WTC11 (cell line): ENCODE measurements at regions not wholly inside any gene's neighbourhood (a gene's known extent, or its start where the extent isn't known, plus 50 kb on each side); places are given as distances from the start of the nearest gene placed in this dataset.

Source experiments
- ATAC-seq: fragments of 200-7000 bp; cut with Tn5 transposase; 2 replicates; pipeline ENCODE4 v1.10.0; 2021; ENCODE audit warnings: mild to moderate bottlenecking, moderate library complexity
- CTCF ChIA-PET: fragments of 300-600 bp; sonication (Branson Sonifier 250); formaldehyde crosslinking; loops from one replicate; lab custom pipeline; 2021; ENCODE audit warnings: antibody characterized with exemption; lab: Charles Lee
- POLR2A ChIA-PET: fragments of 350-600 bp; sonication (Branson Sonifier 250); formaldehyde crosslinking; loops from one replicate; lab custom pipeline; 2021; ENCODE audit warnings: antibody characterized with exemption; lab: Charles Lee
- DNase-seq: peaks from one replicate; pipeline ENCODE4 v3.0.0; 2021; ENCODE audit warnings: low spot score
- H3K27ac Mint-ChIP-seq: 2 replicates; pipeline ENCODE4 v1.8.0; 2021; ENCODE audit warnings: mixed read lengths
- H3K27me3 Mint-ChIP-seq: 2 replicates; pipeline ENCODE4 v1.8.0; 2021; ENCODE audit warnings: low read depth, mild to moderate bottlenecking, moderate library complexity, mixed read lengths
- H3K36me3 Mint-ChIP-seq: 2 replicates; pipeline ENCODE4 v1.8.0; 2021; ENCODE audit warnings: mixed read lengths
- H3K4me1 Mint-ChIP-seq: 2 replicates; pipeline ENCODE4 v1.8.0; 2022; ENCODE audit warnings: mixed read lengths
- H3K4me3 Mint-ChIP-seq: 2 replicates; pipeline ENCODE4 v1.8.0; 2021; ENCODE audit warnings: mild to moderate bottlenecking, moderate library complexity, mixed read lengths
- H3K9me3 Mint-ChIP-seq: 2 replicates; pipeline ENCODE4 v1.8.0; 2021; ENCODE audit warnings: mixed read lengths
- E2F4 ChIP-seq: sonication (generic); formaldehyde crosslinking; IDR thresholded peaks from 2 replicates; pipeline ENCODE4 v1.8.1; 2022; ENCODE audit warnings: low read depth, mild to moderate bottlenecking, moderate library complexity, missing genetic modification reagents, borderline replicate concordance
- ESRRA ChIP-seq: sonication (generic); formaldehyde crosslinking; IDR thresholded peaks from 2 replicates; pipeline ENCODE4 v1.8.1; 2022; ENCODE audit warnings: mild to moderate bottlenecking, missing genetic modification reagents, borderline replicate concordance
- FOXP4 ChIP-seq: sonication (generic); formaldehyde crosslinking; IDR thresholded peaks from 2 replicates; pipeline ENCODE4 v1.8.0; 2022; ENCODE audit warnings: mild to moderate bottlenecking, missing genetic modification reagents
- MXD4 ChIP-seq: fragments of 250-450 bp; sonication (Bioruptor Pico); IDR thresholded peaks from 2 replicates; pipeline ENCODE4 v1.8.0; 2021; ENCODE audit warnings: mild to moderate bottlenecking, moderate library complexity, borderline replicate concordance
- SMAD4 ChIP-seq: sonication (generic); formaldehyde crosslinking; IDR thresholded peaks from 2 replicates; pipeline ENCODE4 v1.8.0; 2022; ENCODE audit warnings: mild to moderate bottlenecking, missing genetic modification reagents
- SOX15 ChIP-seq: fragments of 250-450 bp; sonication (Bioruptor Pico); IDR thresholded peaks from 2 replicates; pipeline ENCODE4 v1.9.0; 2021; ENCODE audit warnings: mild to moderate bottlenecking
- TEAD1 ChIP-seq: sonication (generic); formaldehyde crosslinking; IDR thresholded peaks from 2 replicates; pipeline ENCODE4 v1.8.0; 2022; ENCODE audit warnings: mild to moderate bottlenecking, missing genetic modification reagents
- ZBTB21 ChIP-seq: sonication (generic); formaldehyde crosslinking; IDR thresholded peaks from 2 replicates; pipeline ENCODE4 v1.8.1; 2023; ENCODE audit warnings: mild to moderate bottlenecking, missing genetic modification reagents, borderline replicate concordance
- ZNF138 ChIP-seq: sonication (generic); formaldehyde crosslinking; conservative IDR thresholded peaks from 2 replicates; pipeline ENCODE4 v1.8.1; 2022; ENCODE audit warnings: mild to moderate bottlenecking, moderate library complexity, missing genetic modification reagents
- ZNF219 ChIP-seq: sonication (generic); formaldehyde crosslinking; IDR thresholded peaks from 2 replicates; pipeline ENCODE4 v1.8.0; 2023; ENCODE audit warnings: missing genetic modification reagents, mild to moderate bottlenecking, borderline replicate concordance
- ZNF232 ChIP-seq: sonication (generic); formaldehyde crosslinking; IDR thresholded peaks from 2 replicates; pipeline ENCODE4 v1.8.0; 2022; ENCODE audit warnings: mild to moderate bottlenecking, missing genetic modification reagents
- TF ChIP-seq, protein P1 (sequence below): sonication (generic); formaldehyde crosslinking; conservative IDR thresholded peaks from 2 replicates; pipeline ENCODE4 v1.8.1; 2023; ENCODE audit warnings: mild to moderate bottlenecking, low read depth, missing genetic modification reagents, moderate library complexity
- TF ChIP-seq, protein P2 (sequence below): sonication (generic); formaldehyde crosslinking; IDR thresholded peaks from 2 replicates; pipeline ENCODE4 v1.8.1; 2022; ENCODE audit warnings: mild to moderate bottlenecking, missing genetic modification reagents, moderate library complexity, borderline replicate concordance
- TF ChIP-seq, protein P3 (sequence below): sonication (generic); formaldehyde crosslinking; IDR thresholded peaks from 2 replicates; pipeline ENCODE4 v1.8.1; 2023; ENCODE audit warnings: mild to moderate bottlenecking, missing genetic modification reagents, moderate library complexity
- TF ChIP-seq, protein P4 (sequence below): fragments of 250-450 bp; sonication (Bioruptor Pico); IDR thresholded peaks from 2 replicates; pipeline ENCODE4 v1.9.0; 2021; ENCODE audit warnings: mild to moderate bottlenecking, borderline replicate concordance
- TF ChIP-seq, protein P5 (sequence below): sonication (generic); formaldehyde crosslinking; IDR thresholded peaks from 2 replicates; pipeline ENCODE4 v1.8.1; 2023; ENCODE audit warnings: mild to moderate bottlenecking, missing genetic modification reagents
- TF ChIP-seq, protein P6 (sequence below): fragments of 250-450 bp; sonication (Bioruptor Pico); IDR thresholded peaks from 2 replicates; pipeline ENCODE4 v1.9.0; 2021; ENCODE audit warnings: mild to moderate bottlenecking

DNA sequence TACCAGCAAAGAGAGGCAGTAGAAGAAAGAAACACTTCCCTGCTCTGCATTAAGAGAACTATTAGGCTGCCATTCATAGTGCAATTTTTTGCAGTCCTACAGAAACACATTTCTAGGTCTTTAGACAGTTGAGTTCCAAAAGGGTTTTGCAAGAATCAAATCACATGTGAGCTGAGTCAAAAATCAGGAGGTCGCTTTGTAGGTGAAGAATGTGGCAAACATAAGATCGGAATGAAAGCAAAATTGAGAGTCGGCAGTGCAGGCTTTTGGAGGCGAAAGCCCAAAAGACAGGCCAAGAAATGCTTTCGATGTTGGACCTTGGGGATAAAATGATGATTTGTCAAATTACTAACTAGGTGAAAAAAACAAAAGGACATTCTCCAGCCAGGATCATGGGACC is 213.5 kb upstream of the NRIP1 start (continued):
- TF ChIP-seq, protein P1, sequence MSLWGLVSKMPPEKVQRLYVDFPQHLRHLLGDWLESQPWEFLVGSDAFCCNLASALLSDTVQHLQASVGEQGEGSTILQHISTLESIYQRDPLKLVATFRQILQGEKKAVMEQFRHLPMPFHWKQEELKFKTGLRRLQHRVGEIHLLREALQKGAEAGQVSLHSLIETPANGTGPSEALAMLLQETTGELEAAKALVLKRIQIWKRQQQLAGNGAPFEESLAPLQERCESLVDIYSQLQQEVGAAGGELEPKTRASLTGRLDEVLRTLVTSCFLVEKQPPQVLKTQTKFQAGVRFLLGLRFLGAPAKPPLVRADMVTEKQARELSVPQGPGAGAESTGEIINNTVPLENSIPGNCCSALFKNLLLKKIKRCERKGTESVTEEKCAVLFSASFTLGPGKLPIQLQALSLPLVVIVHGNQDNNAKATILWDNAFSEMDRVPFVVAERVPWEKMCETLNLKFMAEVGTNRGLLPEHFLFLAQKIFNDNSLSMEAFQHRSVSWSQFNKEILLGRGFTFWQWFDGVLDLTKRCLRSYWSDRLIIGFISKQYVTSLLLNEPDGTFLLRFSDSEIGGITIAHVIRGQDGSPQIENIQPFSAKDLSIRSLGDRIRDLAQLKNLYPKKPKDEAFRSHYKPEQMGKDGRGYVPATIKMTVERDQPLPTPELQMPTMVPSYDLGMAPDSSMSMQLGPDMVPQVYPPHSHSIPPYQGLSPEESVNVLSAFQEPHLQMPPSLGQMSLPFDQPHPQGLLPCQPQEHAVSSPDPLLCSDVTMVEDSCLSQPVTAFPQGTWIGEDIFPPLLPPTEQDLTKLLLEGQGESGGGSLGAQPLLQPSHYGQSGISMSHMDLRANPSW (CRISPR knock-in tag) = no peak
- no peak for TF ChIP-seq MXD4

GRCh38 chr21:15278851-15279250 is 214.1 kb upstream of the NRIP1 start:
- ATAC-seq (no peak), DNase-seq (no peak)
- POLR2A ChIA-PET = no interaction called here
- H3K4me1 Mint-ChIP-seq = no peaks in the 10 kb centered on the region
- TF ChIP-seq TEAD1 (CRISPR knock-in tag) = no peak
- TF ChIP-seq, protein P2, sequence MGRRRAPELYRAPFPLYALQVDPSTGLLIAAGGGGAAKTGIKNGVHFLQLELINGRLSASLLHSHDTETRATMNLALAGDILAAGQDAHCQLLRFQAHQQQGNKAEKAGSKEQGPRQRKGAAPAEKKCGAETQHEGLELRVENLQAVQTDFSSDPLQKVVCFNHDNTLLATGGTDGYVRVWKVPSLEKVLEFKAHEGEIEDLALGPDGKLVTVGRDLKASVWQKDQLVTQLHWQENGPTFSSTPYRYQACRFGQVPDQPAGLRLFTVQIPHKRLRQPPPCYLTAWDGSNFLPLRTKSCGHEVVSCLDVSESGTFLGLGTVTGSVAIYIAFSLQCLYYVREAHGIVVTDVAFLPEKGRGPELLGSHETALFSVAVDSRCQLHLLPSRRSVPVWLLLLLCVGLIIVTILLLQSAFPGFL (CRISPR knock-in tag) = no peak
- TF ChIP-seq, protein P3, sequence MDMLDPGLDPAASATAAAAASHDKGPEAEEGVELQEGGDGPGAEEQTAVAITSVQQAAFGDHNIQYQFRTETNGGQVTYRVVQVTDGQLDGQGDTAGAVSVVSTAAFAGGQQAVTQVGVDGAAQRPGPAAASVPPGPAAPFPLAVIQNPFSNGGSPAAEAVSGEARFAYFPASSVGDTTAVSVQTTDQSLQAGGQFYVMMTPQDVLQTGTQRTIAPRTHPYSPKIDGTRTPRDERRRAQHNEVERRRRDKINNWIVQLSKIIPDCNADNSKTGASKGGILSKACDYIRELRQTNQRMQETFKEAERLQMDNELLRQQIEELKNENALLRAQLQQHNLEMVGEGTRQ (CRISPR knock-in tag) = no peak
- TF ChIP-seq ZNF219 = no peak
- TF ChIP-seq ZBTB21 = no peak
- TF ChIP-seq, protein P4, sequence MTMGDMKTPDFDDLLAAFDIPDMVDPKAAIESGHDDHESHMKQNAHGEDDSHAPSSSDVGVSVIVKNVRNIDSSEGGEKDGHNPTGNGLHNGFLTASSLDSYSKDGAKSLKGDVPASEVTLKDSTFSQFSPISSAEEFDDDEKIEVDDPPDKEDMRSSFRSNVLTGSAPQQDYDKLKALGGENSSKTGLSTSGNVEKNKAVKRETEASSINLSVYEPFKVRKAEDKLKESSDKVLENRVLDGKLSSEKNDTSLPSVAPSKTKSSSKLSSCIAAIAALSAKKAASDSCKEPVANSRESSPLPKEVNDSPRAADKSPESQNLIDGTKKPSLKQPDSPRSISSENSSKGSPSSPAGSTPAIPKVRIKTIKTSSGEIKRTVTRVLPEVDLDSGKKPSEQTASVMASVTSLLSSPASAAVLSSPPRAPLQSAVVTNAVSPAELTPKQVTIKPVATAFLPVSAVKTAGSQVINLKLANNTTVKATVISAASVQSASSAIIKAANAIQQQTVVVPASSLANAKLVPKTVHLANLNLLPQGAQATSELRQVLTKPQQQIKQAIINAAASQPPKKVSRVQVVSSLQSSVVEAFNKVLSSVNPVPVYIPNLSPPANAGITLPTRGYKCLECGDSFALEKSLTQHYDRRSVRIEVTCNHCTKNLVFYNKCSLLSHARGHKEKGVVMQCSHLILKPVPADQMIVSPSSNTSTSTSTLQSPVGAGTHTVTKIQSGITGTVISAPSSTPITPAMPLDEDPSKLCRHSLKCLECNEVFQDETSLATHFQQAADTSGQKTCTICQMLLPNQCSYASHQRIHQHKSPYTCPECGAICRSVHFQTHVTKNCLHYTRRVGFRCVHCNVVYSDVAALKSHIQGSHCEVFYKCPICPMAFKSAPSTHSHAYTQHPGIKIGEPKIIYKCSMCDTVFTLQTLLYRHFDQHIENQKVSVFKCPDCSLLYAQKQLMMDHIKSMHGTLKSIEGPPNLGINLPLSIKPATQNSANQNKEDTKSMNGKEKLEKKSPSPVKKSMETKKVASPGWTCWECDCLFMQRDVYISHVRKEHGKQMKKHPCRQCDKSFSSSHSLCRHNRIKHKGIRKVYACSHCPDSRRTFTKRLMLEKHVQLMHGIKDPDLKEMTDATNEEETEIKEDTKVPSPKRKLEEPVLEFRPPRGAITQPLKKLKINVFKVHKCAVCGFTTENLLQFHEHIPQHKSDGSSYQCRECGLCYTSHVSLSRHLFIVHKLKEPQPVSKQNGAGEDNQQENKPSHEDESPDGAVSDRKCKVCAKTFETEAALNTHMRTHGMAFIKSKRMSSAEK = no peak
- TF ChIP-seq E2F4 (CRISPR knock-in tag) = no peak
- no peak for TF ChIP-seq SMAD4 (CRISPR knock-in tag)
- TF ChIP-seq ZNF138 = no peak
- TF ChIP-seq, protein P5, sequence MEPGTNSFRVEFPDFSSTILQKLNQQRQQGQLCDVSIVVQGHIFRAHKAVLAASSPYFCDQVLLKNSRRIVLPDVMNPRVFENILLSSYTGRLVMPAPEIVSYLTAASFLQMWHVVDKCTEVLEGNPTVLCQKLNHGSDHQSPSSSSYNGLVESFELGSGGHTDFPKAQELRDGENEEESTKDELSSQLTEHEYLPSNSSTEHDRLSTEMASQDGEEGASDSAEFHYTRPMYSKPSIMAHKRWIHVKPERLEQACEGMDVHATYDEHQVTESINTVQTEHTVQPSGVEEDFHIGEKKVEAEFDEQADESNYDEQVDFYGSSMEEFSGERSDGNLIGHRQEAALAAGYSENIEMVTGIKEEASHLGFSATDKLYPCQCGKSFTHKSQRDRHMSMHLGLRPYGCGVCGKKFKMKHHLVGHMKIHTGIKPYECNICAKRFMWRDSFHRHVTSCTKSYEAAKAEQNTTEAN (CRISPR knock-in tag) = no peak
- no peak for TF ChIP-seq SOX15 (CRISPR knock-in tag)
- TF ChIP-seq FOXP4 = no peak
- no peak for TF ChIP-seq ZNF232 (CRISPR knock-in tag)
- TF ChIP-seq, protein P6, sequence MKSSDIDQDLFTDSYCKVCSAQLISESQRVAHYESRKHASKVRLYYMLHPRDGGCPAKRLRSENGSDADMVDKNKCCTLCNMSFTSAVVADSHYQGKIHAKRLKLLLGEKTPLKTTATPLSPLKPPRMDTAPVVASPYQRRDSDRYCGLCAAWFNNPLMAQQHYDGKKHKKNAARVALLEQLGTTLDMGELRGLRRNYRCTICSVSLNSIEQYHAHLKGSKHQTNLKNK (CRISPR knock-in tag) = no peak
- TF ChIP-seq ESRRA = no peak
- H3K9me3 Mint-ChIP-seq = peaks cover 9% of the 10 kb centered on the region; the same call in 1 of the 2 replicates
- no peak overlapping the region for H3K4me3 Mint-ChIP-seq
- CTCF ChIA-PET = no interaction called here
- H3K27me3 Mint-ChIP-seq = no peaks in the 10 kb centered on the region
- H3K36me3 Mint-ChIP-seq = no peaks in the 10 kb centered on the region
- H3K27ac Mint-ChIP-seq = no peak overlapping the region
